H1 (cell line): ENCODE measurements at regions not wholly inside any gene's neighbourhood (a gene's known extent, or its start where the extent isn't known, plus 50 kb on each side); places are given as distances from the start of the nearest gene placed in this dataset.

Source experiments
- BACH1 ChIP-seq: IDR thresholded peaks from 2 replicates; pipeline ENCODE4 v1.6.1; 2012; ENCODE audit warnings: low read length, improper control_type of control experiment
- CTCF ChIP-seq, 3 experiments: IDR thresholded peaks; 1 replicate in 2 of 3; 2 replicates in 1 of 3; pipeline versions ENCODE4 v1.5.1 to v1.6.1; 2011; ENCODE audit warnings: low read length in 3 of 3, mild to moderate bottlenecking in 3 of 3, inconsistent platforms in 2 of 3, low read depth in 1 of 3, moderate library complexity in 1 of 3; ENCODE audit not compliant: insufficient read depth in 1 of 3; ENCODE audit errors: control extremely low read depth in 1 of 3
- EGR1 ChIP-seq: IDR thresholded peaks from 2 replicates; pipeline ENCODE4 v1.6.1; 2011; ENCODE audit warnings: low read depth, low read length, borderline replicate concordance
- KDM5A ChIP-seq: fragments of 200-600 bp; IDR thresholded peaks from 2 replicates; pipeline ENCODE4 v1.7.1; 2012; ENCODE audit warnings: mild to moderate bottlenecking, low read length, inconsistent platforms, mixed read lengths
- MAFK ChIP-seq: IDR thresholded peaks from 2 replicates; pipeline ENCODE4 v1.6.1; 2012; ENCODE audit warnings: low read depth, mild to moderate bottlenecking, improper control_type of control experiment, low read length
- MAX ChIP-seq: IDR thresholded peaks from 2 replicates; pipeline ENCODE4 v1.6.1; 2012; ENCODE audit warnings: inconsistent platforms
- SIRT6 ChIP-seq: IDR thresholded peaks from one replicate; pipeline ENCODE4 v1.7.1; 2012; ENCODE audit warnings: low read length, inconsistent platforms
- SP1 ChIP-seq: IDR thresholded peaks from 2 replicates; pipeline ENCODE4 v1.6.1; 2011; ENCODE audit warnings: low read depth, low read length

- no peak for TF ChIP-seq CTCF (IDR thresholded peaks at IDR 0.05; ENCODE audit: control extremely low read depth in 1 of 3, insufficient read depth in 1 of 3, low read depth in 1 of 3, low read length in 3 of 3)
- TF ChIP-seq SIRT6, result no peak
- TF ChIP-seq MAFK, result no peak
- TF ChIP-seq KDM5A, result no peak
- TF ChIP-seq MAX, result no peak
- TF ChIP-seq BACH1, result no peak
- no peak for TF ChIP-seq SP1
- no peak for TF ChIP-seq EGR1
Measured at GRCh38 chr15:101551696-101552591, 62.4 kb upstream of the PCSK6 start (continued).
